Upper lobe of left lung (tissue), 4 donors: ENCODE measurements at regions not wholly inside any gene's neighbourhood (a gene's known extent, or its start where the extent isn't known, plus 50 kb on each side); places are given as distances from the start of the nearest gene placed in this dataset.

Experiments
- CTCF ChIP-seq, 6 experiments: fragments of 450-650 bp in 4 of 6; fragments of 200-600 bp in 2 of 6; sonication (generic) in 2 of 6; IDR thresholded peaks; one replicate each; pipeline ENCODE4 v1.5.1; 2016 to 2019; ENCODE audit warnings: antibody characterized with exemption in 6 of 6
- EP300 ChIP-seq, 4 donors: sonication (generic); formaldehyde crosslinking; IDR thresholded peaks; one replicate each; pipeline ENCODE4 v1.5.1; 2017; ENCODE audit warnings: antibody characterized with exemption in 4 of 4, control low read depth in 2 of 4
- POLR2A ChIP-seq, 4 donors: fragments of 450-650 bp; IDR thresholded peaks; one replicate each; pipeline ENCODE4 v1.5.1; 2016 to 2017; ENCODE audit warnings: antibody characterized with exemption in 4 of 4, mild to moderate bottlenecking in 2 of 4
- POLR2AphosphoS5 ChIP-seq, 2 donors: sonication (generic); formaldehyde crosslinking; IDR thresholded peaks; one replicate each; pipeline ENCODE4 v1.5.1; 2017; ENCODE audit warnings: antibody characterized with exemption in 2 of 2

GRCh38 chr9:106149956-106150355 lies 455.6 kb downstream of the TMEM38B start:
- TF ChIP-seq POLR2AphosphoS5 (IDR thresholded peaks at IDR 0.05) (no peak), CTCF (IDR thresholded peaks at IDR 0.05) (no peak), POLR2A (IDR thresholded peaks at IDR 0.05) (no peak), EP300 (IDR thresholded peaks at IDR 0.05) (no peak)
